ENCODE measurements at regions not wholly inside any gene's neighbourhood (a gene's known extent, or its start where the extent isn't known, plus 50 kb on each side); places are given as distances from the start of the nearest gene placed in this dataset.

DNA sequence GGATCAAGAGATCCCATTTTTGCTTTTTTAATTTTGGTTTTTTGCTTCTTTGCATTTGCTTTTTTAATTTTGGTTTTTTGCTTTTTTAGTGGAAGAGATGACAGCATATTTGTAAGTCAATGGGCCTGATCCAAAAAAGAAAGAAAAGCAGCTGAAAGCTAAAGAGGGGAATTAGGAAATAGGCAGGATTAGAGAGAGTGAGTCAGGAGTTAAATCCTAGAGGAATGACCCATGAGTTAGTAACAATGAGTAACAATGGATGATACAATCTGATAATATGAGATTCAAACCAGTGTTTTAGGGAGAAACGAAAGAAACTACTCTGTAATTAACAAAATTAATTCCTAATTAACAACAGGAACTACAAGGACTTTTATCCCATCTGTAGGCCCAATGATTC lies 111.2 kb upstream of the SGCG start:
- TF ChIP-seq, protein P1, sequence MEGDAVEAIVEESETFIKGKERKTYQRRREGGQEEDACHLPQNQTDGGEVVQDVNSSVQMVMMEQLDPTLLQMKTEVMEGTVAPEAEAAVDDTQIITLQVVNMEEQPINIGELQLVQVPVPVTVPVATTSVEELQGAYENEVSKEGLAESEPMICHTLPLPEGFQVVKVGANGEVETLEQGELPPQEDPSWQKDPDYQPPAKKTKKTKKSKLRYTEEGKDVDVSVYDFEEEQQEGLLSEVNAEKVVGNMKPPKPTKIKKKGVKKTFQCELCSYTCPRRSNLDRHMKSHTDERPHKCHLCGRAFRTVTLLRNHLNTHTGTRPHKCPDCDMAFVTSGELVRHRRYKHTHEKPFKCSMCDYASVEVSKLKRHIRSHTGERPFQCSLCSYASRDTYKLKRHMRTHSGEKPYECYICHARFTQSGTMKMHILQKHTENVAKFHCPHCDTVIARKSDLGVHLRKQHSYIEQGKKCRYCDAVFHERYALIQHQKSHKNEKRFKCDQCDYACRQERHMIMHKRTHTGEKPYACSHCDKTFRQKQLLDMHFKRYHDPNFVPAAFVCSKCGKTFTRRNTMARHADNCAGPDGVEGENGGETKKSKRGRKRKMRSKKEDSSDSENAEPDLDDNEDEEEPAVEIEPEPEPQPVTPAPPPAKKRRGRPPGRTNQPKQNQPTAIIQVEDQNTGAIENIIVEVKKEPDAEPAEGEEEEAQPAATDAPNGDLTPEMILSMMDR (conservative IDR thresholded peaks at IDR 0.05 in 1 of 2, IDR thresholded peaks at IDR 0.05 in 1 of 2; ENCODE audit: extremely low read depth in 1 of 2, insufficient read depth in 1 of 2, low read depth in 1 of 2, low read length in 2 of 2) = no peak
- no peak for TF ChIP-seq EZH2 (IDR thresholded peaks at IDR 0.05; ENCODE audit: borderline replicate concordance, low read length)

Measured in mammary epithelial cell (primary cell).